Ammon's horn (tissue), 1 donor: ENCODE measurements at regions not wholly inside any gene's neighbourhood (a gene's known extent, or its start where the extent isn't known, plus 50 kb on each side); places are given as distances from the start of the nearest gene placed in this dataset.
"Not testable (repeated sequence)": the region's sequence is repeated elsewhere in the genome, so short reads cannot be mapped to it uniquely, and the experiment has no call there.

Experiments
- DNase-seq: peaks from one replicate; pipeline ENCODE4 v3.0.0-alpha.2; 2016; ENCODE audit warnings: low spot score

DNA sequence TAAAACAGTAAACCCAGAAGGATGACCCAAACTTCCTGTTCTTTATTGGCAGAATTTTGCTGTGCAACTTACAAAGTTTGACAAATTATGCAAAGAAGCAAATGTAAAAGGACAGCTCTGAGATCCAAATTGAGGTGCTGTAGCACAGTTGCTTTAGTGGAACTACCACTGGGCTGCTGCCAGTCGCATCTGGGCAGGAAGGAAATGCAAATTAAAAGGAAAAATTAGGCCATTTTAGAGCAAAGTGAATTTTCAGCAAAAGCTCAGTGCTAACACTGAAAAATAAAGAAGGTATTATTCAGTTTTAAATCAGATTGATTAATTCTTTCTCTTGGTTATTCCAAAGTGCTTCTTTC is 104.5 kb downstream of the ZMAT3 start:
- peak; percentile 38 for DNase-seq

DNA sequence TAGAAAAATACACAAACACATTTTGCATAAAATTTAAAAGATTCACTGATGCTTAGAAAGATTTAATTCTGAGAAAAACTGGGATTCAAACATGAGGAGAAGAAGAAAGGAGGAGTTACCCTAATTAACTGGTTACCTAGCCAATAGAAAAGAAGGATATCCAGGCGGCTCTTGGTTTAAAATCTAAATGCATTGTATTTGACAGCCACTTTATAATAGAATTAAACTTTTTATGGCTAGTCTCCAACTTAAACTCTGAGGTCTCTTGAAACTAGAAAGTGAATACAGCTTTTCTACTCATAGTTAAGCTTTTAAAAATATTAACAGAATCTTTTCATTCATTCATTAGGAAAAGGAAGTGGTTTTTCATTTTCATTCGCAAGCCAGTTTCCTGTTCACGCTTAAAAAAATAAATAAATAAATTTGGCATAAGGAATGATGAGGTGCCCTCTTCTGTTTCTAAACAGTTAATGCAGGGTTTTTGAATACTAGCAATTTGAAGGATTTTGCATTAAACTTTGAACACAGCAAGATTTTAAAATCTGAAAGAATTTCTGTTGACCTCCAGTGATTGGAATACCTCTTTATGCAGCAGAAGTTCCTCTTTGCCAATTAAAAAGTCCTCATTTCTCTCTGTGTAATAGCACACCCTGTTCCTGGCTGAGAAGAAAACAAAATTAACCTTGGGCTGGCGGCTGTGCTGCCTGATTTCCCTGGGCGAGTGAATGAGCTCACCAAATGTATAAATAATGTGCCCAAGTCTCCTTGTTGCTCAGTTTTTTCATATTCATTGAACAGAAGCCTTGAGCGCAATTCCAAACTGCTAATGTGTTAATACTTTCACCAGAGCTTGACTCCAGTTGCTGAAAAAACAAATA is 105.1 kb downstream of the ZMAT3 start:
- DNase-seq = peak; percentile 54

GRCh38 chr3:178964551-178964950 is 107.1 kb downstream of the ZMAT3 start:
- no peak for DNase-seq

DNA sequence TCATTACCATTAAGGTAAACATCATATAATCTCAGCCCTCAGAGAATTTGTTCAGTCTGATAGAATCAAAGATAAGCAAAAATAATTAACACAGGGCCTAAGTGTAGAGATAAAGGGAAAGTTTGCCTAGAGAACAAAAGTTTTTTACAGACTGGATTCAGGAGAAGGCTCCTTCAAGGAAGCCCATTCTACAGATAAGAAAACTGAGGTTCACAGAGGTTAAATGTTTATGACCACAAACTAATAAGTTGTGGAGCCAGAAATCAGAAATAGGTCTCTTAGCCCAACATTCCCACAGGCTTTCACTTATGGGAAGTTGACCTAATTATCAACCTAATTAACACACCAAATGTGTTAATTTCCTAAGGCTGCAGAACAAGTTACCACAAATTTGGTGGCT is 110.7 kb downstream of the ZMAT3 start:
- no peak for DNase-seq

DNA sequence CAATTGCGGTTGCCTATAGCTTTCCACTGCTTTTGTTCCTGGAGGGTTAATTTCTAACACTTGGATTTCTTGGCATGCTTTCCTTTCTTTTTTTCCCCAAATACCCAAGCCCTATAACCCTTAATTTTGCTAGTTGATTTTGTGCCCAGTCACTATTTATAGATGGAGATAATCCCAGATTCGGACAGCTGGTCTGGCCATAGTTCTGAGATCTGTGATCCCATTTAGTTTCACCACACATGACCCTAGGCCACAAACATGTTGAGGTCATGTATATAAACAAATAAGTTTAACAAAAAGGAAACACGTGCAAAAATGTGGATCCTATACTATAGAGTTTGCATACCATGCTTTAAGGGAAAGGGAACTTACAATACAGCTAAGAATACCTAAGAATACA is 111.4 kb downstream of the ZMAT3 start:
- no peak for DNase-seq

DNA sequence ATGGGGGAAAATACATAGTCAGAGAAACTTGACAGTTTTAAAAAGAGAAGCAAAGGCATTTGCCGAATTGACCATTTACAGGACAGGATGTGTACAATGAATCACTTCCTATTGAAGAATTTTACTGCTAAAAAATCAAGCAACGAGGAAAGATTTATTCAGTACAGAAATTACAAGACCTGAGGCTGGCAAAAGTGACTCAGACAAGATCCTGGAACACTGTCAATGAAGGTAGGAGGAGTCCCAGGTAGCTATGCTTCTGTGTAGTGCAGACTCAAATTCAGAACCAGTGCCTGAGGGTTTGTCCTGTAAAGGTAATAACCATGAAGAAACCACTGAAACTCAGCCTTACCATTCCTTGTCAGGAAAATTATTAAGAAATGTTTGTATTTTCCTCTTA is 120.9 kb downstream of the ZMAT3 start:
- no peak for DNase-seq

GRCh38 chr3:178949896-178950295 is 121.7 kb downstream of the ZMAT3 start:
- no peak for DNase-seq

GRCh38 chr3:178948546-178948945 is 123.1 kb downstream of the ZMAT3 start:
- DNase-seq = no peak

- DNase-seq = no peak
Measured at GRCh38 chr3:178947738-178948137, 123.9 kb downstream of the ZMAT3 start.

- DNase-seq = not testable (repeated sequence)
Measured at GRCh38 chr3:178942261-178942660, 129.3 kb downstream of the ZMAT3 start.

GRCh38 chr3:178930116-178930515 is 141.5 kb downstream of the ZMAT3 start:
- DNase-seq = no peak

GRCh38 chr3:178916223-178916622 is 155.4 kb downstream of the ZMAT3 start:
- no peak for DNase-seq

GRCh38 chr3:178915365-178915764 is 156.2 kb downstream of the ZMAT3 start:
- DNase-seq = no peak

- no peak for DNase-seq
Measured at GRCh38 chr3:178907081-178907480, 164.5 kb downstream of the ZMAT3 start.

DNA sequence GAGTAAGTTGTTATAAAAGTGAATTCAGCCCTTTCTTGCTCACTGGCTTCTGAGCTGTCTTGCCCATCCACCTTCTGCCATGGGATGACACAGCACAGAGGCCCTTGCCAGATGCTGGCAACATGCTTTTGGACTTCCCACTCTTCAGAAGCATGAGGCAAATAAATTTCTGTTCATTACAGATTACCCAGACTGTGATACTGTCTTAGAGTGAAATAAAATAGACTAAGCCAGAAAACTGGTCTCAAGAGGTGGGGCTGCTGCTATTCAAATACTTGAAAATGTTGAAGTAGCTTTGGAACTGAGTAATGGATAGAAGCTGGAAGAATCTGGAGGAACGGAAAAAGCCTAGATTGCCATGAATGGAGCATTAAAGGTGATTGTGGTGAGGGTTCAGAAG is 170.4 kb downstream of the ZMAT3 start:
- DNase-seq = no peak

GRCh38 chr3:178900029-178900646 is 171.5 kb downstream of the ZMAT3 start:
- no peak for DNase-seq

DNA sequence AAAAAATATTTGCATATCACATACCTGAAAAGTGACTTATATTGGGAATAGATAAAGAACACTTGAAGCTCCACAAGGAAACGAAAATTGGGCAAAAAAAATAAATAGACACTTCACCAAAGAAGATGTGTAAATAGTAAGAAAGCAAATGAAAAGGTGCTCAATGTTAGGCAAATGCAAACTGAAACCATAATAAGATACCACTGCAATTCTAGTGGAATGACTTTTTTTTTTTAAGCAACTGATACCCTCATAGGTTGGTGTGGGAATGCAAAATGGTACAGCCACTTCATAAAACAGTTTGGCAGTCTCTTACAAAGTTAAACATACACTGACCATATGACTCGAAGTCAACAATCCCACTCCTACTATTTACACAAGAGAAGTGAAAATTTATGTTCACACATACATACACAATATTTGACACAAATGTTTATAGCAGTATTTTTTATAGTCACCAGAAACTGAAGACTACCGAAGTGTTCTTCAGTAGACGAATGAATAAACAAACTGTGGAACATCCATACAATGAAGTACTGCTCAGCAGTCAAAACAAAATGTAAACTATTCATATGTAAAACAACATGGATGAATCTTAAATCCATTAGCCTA is 176.3 kb downstream of the ZMAT3 start:
- no peak for DNase-seq
